Activated CD8-positive, alpha-beta T cell treated with anti-CD3 and anti-CD28 coated beads for 36 hours (primary cell): ENCODE measurements at regions not wholly inside any gene's neighbourhood (a gene's known extent, or its start where the extent isn't known, plus 50 kb on each side); places are given as distances from the start of the nearest gene placed in this dataset.

Experiments
- ATAC-seq: fragments of 200-7000 bp; cut with Tn5 transposase; one replicate; pipeline ENCODE4 v1.10.0; 2021; ENCODE audit warnings: mild to moderate bottlenecking, moderate library complexity
- CTCF ChIA-PET: fragments of 350-600 bp; sonication (Branson Sonifier 250); formaldehyde crosslinking; loops from one replicate; lab custom pipeline; 2021; ENCODE audit warnings: antibody characterized with exemption; lab: Charles Lee
- POLR2A ChIA-PET: fragments of 350-600 bp; sonication (Branson Sonifier 250); formaldehyde crosslinking; loops from one replicate; lab custom pipeline; 2021; ENCODE audit warnings: antibody characterized with exemption; lab: Charles Lee
- DNase-seq: peaks from one replicate; pipeline ENCODE4 v3.0.0-alpha.2; 2020
- H3K27ac Mint-ChIP-seq: one replicate; pipeline ENCODE4 v1.8.0; 2021; ENCODE audit warnings: mild to moderate bottlenecking, mixed read lengths
- H3K27me3 Mint-ChIP-seq: one replicate; pipeline ENCODE4 v1.8.0; 2021; ENCODE audit warnings: mixed read lengths
- H3K36me3 Mint-ChIP-seq: one replicate; pipeline ENCODE4 v1.8.0; 2021; ENCODE audit warnings: low read depth, mixed read lengths
- H3K4me1 Mint-ChIP-seq: one replicate; pipeline ENCODE4 v1.8.0; 2021; ENCODE audit warnings: low read depth, mixed read lengths
- H3K4me3 Mint-ChIP-seq: one replicate; pipeline ENCODE4 v1.8.0; 2021; ENCODE audit warnings: mild to moderate bottlenecking, moderate library complexity, mixed read lengths
- H3K9me3 Mint-ChIP-seq: one replicate; pipeline ENCODE4 v1.8.0; 2021; ENCODE audit warnings: mixed read lengths
- intact Hi-C: fragments of 100-400 bp; cut with micrococcal nuclease; formaldehyde crosslinking; loops from one replicate; pipeline ENCODE4 v1.10.0; 2022
- TF ChIP-seq, protein P1 (sequence below): fragments of 200-600 bp; IDR thresholded peaks from one replicate; pipeline ENCODE4 v1.8.0; 2022; ENCODE audit warnings: antibody characterized with exemption, mild to moderate bottlenecking

DNA sequence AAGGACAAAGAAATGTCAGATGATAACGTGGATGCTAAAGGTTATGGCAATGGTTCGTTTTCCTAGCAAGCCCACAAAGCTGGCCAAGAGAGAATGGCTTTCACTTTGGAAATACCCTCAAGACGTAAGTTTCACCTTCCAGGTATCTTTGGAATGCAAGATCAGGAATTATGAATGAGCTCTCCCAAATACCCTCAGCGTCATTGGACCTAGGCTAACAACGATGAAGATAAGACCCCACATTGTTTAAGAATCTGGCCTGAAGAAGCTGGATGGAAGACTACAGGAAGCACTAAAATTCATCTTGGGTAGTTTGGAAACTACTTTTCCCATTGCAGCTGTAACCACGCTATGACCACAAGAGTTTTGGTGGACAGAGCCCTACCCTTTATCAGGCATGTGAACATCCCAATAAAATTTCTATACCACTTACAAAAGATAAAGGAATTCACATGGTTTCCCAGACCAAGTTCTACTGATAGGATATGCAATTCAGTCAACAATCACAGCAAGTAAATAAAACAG lies 111.9 kb downstream of the KDR start:
- no peak for ATAC-seq
- H3K36me3 Mint-ChIP-seq, result no peaks in the 10 kb centered on the region
- POLR2A ChIA-PET, result no interaction called here

DNA sequence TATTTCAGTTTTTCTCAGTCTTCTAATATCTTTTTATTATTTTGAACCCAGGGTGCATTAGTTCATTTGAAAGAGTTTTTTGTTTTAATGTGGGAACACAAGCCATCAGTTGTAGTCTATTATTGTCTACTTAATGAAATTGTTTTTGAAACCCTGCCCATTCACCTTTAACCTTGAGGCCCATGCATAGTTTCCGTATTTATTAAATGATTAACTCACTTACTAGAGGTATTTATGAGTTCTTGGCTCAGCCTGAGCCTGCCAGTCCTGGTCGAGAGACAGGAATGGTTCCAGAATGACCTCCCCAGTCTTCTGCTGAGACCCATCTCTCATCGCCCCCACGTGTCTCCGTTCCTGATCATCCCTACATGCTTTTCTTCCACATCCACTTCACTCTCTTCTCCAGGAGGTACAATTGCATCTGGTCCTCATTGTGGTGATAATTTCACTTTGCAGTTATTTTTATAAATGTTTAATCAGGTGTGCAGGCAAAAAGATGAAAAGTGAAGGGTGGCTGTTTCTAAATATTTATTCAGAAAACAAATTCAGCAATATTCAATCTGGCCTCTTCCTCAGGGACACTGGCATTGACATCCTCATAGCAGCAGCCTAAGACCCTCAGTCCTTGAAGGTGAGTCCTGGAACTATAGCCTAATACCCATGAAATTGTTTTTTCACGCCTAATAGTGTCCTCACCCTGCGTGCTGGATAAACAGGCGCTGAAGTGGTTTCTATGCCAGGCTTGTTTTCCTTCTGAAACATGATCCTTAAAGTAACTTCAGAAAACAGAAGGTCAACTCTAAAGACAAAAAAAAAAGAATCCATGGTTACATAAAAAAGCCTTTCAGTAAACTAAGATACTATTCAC lies 112.8 kb downstream of the KDR start:
- TF ChIP-seq, protein P1, sequence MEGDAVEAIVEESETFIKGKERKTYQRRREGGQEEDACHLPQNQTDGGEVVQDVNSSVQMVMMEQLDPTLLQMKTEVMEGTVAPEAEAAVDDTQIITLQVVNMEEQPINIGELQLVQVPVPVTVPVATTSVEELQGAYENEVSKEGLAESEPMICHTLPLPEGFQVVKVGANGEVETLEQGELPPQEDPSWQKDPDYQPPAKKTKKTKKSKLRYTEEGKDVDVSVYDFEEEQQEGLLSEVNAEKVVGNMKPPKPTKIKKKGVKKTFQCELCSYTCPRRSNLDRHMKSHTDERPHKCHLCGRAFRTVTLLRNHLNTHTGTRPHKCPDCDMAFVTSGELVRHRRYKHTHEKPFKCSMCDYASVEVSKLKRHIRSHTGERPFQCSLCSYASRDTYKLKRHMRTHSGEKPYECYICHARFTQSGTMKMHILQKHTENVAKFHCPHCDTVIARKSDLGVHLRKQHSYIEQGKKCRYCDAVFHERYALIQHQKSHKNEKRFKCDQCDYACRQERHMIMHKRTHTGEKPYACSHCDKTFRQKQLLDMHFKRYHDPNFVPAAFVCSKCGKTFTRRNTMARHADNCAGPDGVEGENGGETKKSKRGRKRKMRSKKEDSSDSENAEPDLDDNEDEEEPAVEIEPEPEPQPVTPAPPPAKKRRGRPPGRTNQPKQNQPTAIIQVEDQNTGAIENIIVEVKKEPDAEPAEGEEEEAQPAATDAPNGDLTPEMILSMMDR, result no peak
- POLR2A ChIA-PET, result no interaction called here
- CTCF ChIA-PET, result no interaction called here

More for the DNA sequence above, 111.9 kb downstream of the KDR start:
- peaks cover 2% of the 10 kb centered on the region for H3K27me3 Mint-ChIP-seq
- H3K4me3 Mint-ChIP-seq, result no peak overlapping the region
- no peak overlapping the region for H3K27ac Mint-ChIP-seq
- CTCF ChIA-PET, result interaction anchor here (1.1 to 1.6 kb wide), 2 partner anchors 27 to 42 kb away, joined by 3 to 4 read pairs; no protein-coding TSS in a partner anchor
- intact Hi-C loops, result no loop called here
- TF ChIP-seq, protein P1, result no peak
- H3K9me3 Mint-ChIP-seq, result no peaks in the 10 kb centered on the region
- H3K4me1 Mint-ChIP-seq, result peaks cover 3% of the 10 kb centered on the region
- no peak for DNase-seq

GRCh38 chr4:55011761-55012160 lies 113.6 kb downstream of the KDR start:
- Mint-ChIP-seq H3K36me3 (no peaks in the 10 kb centered on the region), H3K27me3 (peaks cover 2% of the 10 kb centered on the region), H3K27ac (no peak overlapping the region), H3K9me3 (no peaks in the 10 kb centered on the region), H3K4me3 (no peak overlapping the region), H3K4me1 (peaks cover 3% of the 10 kb centered on the region)
- ChIA-PET POLR2A (no interaction called here), CTCF (no interaction called here)
- TF ChIP-seq, protein P1, result no peak
- no peak for DNase-seq
- intact Hi-C loops, result no loop called here
- no peak for ATAC-seq

More for the DNA sequence above, 112.8 kb downstream of the KDR start:
- intact Hi-C loops, result no loop called here
- Mint-ChIP-seq H3K27me3 (peaks cover 2% of the 10 kb centered on the region), H3K4me3 (no peak overlapping the region), H3K36me3 (no peaks in the 10 kb centered on the region), H3K9me3 (no peaks in the 10 kb centered on the region), H3K4me1 (peaks cover 3% of the 10 kb centered on the region), H3K27ac (no peak overlapping the region)
- no peak for DNase-seq
- ATAC-seq, result no peak

DNA sequence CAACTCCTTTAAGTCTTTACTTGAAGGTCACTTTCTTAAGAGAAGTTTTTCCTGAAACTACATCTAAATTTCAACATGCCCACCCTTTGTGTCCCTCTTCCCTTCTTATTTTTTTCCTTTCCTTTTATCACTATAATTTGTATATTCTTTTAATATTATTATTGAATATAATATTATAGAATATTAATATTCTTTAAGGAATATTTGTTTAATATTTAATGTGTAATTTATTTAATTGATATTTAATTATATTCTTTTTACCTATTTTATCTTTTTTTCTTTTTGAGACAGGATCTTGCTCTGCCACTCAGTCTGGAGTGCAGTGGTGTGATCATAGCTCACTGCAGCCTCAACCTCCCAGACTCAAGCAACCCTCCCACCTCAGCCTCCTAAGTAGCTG lies 114.8 kb downstream of the KDR start:
- intact Hi-C loops, result no loop called here
- no peaks in the 10 kb centered on the region for H3K9me3 Mint-ChIP-seq
- peaks cover 4% of the 10 kb centered on the region for H3K27me3 Mint-ChIP-seq
- TF ChIP-seq, protein P1, result no peak
- H3K36me3 Mint-ChIP-seq, result no peaks in the 10 kb centered on the region
- H3K27ac Mint-ChIP-seq, result no peak overlapping the region
- H3K4me3 Mint-ChIP-seq, result no peak overlapping the region
- H3K4me1 Mint-ChIP-seq, result no peaks in the 10 kb centered on the region
- ATAC-seq, result no peak
- CTCF ChIA-PET, result no interaction called here
- POLR2A ChIA-PET, result no interaction called here
- DNase-seq, result no peak
